Neural cell (in vitro differentiated cells): ENCODE measurements at regions not wholly inside any gene's neighbourhood (a gene's known extent, or its start where the extent isn't known, plus 50 kb on each side); places are given as distances from the start of the nearest gene placed in this dataset.
"Not testable (repeated sequence)": the region's sequence is repeated elsewhere in the genome, so short reads cannot be mapped to it uniquely, and the experiment has no call there.

ENCODE experiments used
- H2AFZ ChIP-seq: fragments of 200-600, 300-800 bp; sonication (generic), shearing (Covaris generic); 2 replicates; pipeline ENCODE4 v1.6.0; 2014; ENCODE audit warnings: low read depth, mild to moderate bottlenecking, antibody characterized with exemption, low read length, moderate library complexity
- H3F3A ChIP-seq: fragments of 200-600 bp; shearing (Covaris generic); 2 replicates; pipeline ENCODE4 v1.6.1; 2016; ENCODE audit warnings: mild to moderate bottlenecking, moderate library complexity, mixed read lengths, antibody characterized with exemption, low read length; ENCODE audit not compliant: insufficient read depth, poor library complexity, severe bottlenecking
- H3K27ac ChIP-seq: fragments of 200-600, 300-800 bp; sonication (generic), shearing (Covaris generic); 2 replicates; pipeline ENCODE4 v1.5.1; 2014; ENCODE audit warnings: mild to moderate bottlenecking, low read length, moderate library complexity
- H3K27me3 ChIP-seq: fragments of 300-800, 200-600 bp; sonication (generic), shearing (Covaris generic); 2 replicates; pipeline ENCODE4 v1.6.0; 2014; ENCODE audit warnings: mild to moderate bottlenecking, low read depth, low read length, moderate library complexity; ENCODE audit not compliant: insufficient read depth
- H3K36me3 ChIP-seq: fragments of 300-800, 200-600 bp; sonication (generic), shearing (Covaris generic); 2 replicates; pipeline ENCODE4 v1.5.1; 2014; ENCODE audit warnings: mild to moderate bottlenecking, antibody characterized with exemption, low read length, moderate library complexity; ENCODE audit not compliant: insufficient read depth
- H3K4me2 ChIP-seq: fragments of 300-800, 200-600 bp; sonication (generic), shearing (Covaris generic); 2 replicates; pipeline ENCODE4 v1.6.0; 2014; ENCODE audit warnings: mild to moderate bottlenecking, low read length
- H3K4me3 ChIP-seq: fragments of 300-800, 200-600 bp; sonication (generic), shearing (Covaris generic); 2 replicates; pipeline ENCODE4 v1.5.1; 2014; ENCODE audit warnings: mild to moderate bottlenecking, low read length, moderate library complexity
- H3K79me2 ChIP-seq: fragments of 200-600 bp; shearing (Covaris generic); replicated peaks from 2 replicates; pipeline ENCODE4 v1.6.0; 2014; ENCODE audit warnings: mild to moderate bottlenecking, low read length, moderate library complexity; ENCODE audit not compliant: insufficient read depth
- H3K9ac ChIP-seq: fragments of 300-800, 200-600 bp; sonication (generic), shearing (Covaris generic); 2 replicates; pipeline ENCODE4 v1.6.1; 2016; ENCODE audit warnings: mild to moderate bottlenecking, low read length, mixed read lengths
- H3K9me2 ChIP-seq: fragments of 200-600 bp; shearing (Covaris generic); 2 replicates; pipeline ENCODE4 v1.6.1; 2016; ENCODE audit warnings: mild to moderate bottlenecking, low read length, mixed read lengths; ENCODE audit not compliant: insufficient read depth
- H3K9me3 ChIP-seq: fragments of 200-600, 300-800 bp; sonication (generic), shearing (Covaris generic); 2 replicates; pipeline ENCODE4 v1.6.1; 2016; ENCODE audit warnings: mild to moderate bottlenecking, mixed run types, low read length, moderate library complexity, mixed read lengths
- H4K20me1 ChIP-seq: fragments of 200-600 bp; shearing (Covaris generic); 2 replicates; pipeline ENCODE4 v1.6.1; 2016; ENCODE audit warnings: mild to moderate bottlenecking, mixed run types; ENCODE audit not compliant: insufficient read depth
- EP300 ChIP-seq: fragments of 450-650 bp; conservative IDR thresholded peaks from 2 replicates; pipeline ENCODE4 v1.6.1; 2014; ENCODE audit warnings: antibody characterized with exemption, mild to moderate bottlenecking, moderate library complexity; ENCODE audit not compliant: poor library complexity, severe bottlenecking
- EZH2 ChIP-seq: fragments of 200-600, 300-800 bp; shearing (Covaris generic), sonication (generic); IDR thresholded peaks from 2 replicates; pipeline ENCODE4 v1.6.1; 2014; ENCODE audit warnings: antibody characterized with exemption, low read length, borderline replicate concordance, mild to moderate bottlenecking; ENCODE audit not compliant: insufficient read depth, poor library complexity, severe bottlenecking
- MXI1 ChIP-seq: fragments of 450-650 bp; conservative IDR thresholded peaks from 2 replicates; pipeline ENCODE4 v1.6.1; 2014; ENCODE audit warnings: antibody characterized with exemption, mild to moderate bottlenecking; ENCODE audit not compliant: poor library complexity, severe bottlenecking
- POLR2AphosphoS5 ChIP-seq: IDR thresholded peaks from 2 replicates; pipeline ENCODE4 v1.6.1; 2012
- RAD21 ChIP-seq: fragments of 450-650 bp; conservative IDR thresholded peaks from 2 replicates; pipeline ENCODE4 v1.6.1; 2014; ENCODE audit warnings: antibody characterized with exemption, mild to moderate bottlenecking, moderate library complexity
- SMC3 ChIP-seq: fragments of 450-650 bp; conservative IDR thresholded peaks from 2 replicates; pipeline ENCODE4 v1.6.1; 2014; ENCODE audit warnings: antibody characterized with exemption, mild to moderate bottlenecking, moderate library complexity; ENCODE audit not compliant: poor library complexity
- TAF1 ChIP-seq: IDR thresholded peaks from 2 replicates; pipeline ENCODE4 v1.6.1; 2012; ENCODE audit warnings: low read depth
- TF ChIP-seq, protein P1 (sequence below): fragments of 450-650 bp; IDR thresholded peaks from 2 replicates; pipeline ENCODE4 v1.5.1; 2014; ENCODE audit warnings: antibody characterized with exemption, mild to moderate bottlenecking, moderate library complexity; ENCODE audit not compliant: poor library complexity, severe bottlenecking
- TF ChIP-seq, protein P2 (sequence below): IDR thresholded peaks from 2 replicates; pipeline ENCODE4 v1.6.1; 2012; ENCODE audit warnings: borderline replicate concordance

DNA sequence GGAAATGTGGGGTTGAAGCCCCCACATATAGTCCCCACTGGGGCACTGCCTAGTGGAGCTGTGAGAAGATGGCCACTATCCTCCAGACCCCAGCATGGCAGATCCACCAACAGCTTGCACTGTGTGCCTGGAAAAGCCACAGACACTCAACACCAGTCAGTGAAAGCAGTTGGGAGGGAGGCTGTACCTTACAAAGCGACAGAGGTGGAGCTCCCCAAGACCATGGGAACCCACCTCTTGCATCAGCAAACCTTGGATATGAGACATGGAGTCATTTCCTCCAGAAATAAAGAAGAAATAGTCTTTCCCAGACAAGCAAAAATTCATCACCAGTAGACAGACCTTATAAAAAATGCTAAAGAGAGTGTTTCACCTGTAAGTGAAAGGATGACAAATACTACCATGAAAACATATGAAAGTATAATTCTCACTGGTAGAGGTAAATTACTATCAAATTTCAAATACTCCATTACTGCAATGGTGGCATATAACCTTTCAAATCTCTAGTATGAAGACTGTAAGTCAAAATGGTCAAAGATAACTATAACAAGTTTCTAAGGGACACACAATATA is 152.6 kb upstream of the EPHA4 start:
- no peaks in the 10 kb centered on the region for H3K9me2 ChIP-seq
- H4K20me1 ChIP-seq = no peaks in the 10 kb centered on the region
- no peak overlapping the region for H3K4me3 ChIP-seq
- H3K27ac ChIP-seq = no peak overlapping the region
- H3K36me3 ChIP-seq = no peaks in the 10 kb centered on the region
- H2AFZ ChIP-seq = no peak overlapping the region
- H3K4me2 ChIP-seq = no peak overlapping the region
- H3K9ac ChIP-seq = no peak overlapping the region
- H3K9me3 ChIP-seq = no peaks in the 10 kb centered on the region
- no peaks in the 10 kb centered on the region for H3F3A ChIP-seq
- no peaks in the 10 kb centered on the region for H3K27me3 ChIP-seq
- H3K79me2 ChIP-seq = no peaks in the 10 kb centered on the region
- TF ChIP-seq EZH2 = no peak

DNA sequence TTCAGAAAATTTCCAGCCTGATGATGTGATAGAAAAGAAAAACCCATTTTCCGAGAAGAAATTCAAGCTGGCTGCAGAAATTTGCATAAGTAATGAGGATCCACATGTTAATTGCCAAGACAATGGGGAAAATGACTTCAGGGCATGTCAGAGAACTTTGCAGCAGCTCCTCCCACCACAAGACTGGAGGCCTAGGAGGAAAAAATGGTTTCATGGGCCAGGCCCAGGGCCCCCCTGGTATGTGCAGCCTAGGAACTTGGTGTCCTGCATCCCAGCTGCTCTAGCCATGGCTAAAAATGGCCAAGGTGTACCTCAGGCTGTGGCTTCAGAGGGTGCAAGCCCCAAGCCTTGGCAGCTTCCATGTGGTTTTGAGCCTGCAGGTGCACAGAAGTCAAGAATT is 152.0 kb upstream of the EPHA4 start:
- not testable (repeated sequence) for H3K4me3 ChIP-seq, H3K79me2 ChIP-seq, H3K36me3 ChIP-seq, H4K20me1 ChIP-seq, H2AFZ ChIP-seq, H3K27ac ChIP-seq, H3K9ac ChIP-seq, H3K9me2 ChIP-seq, H3K9me3 ChIP-seq, H3F3A ChIP-seq, H3K4me2 ChIP-seq, H3K27me3 ChIP-seq

DNA sequence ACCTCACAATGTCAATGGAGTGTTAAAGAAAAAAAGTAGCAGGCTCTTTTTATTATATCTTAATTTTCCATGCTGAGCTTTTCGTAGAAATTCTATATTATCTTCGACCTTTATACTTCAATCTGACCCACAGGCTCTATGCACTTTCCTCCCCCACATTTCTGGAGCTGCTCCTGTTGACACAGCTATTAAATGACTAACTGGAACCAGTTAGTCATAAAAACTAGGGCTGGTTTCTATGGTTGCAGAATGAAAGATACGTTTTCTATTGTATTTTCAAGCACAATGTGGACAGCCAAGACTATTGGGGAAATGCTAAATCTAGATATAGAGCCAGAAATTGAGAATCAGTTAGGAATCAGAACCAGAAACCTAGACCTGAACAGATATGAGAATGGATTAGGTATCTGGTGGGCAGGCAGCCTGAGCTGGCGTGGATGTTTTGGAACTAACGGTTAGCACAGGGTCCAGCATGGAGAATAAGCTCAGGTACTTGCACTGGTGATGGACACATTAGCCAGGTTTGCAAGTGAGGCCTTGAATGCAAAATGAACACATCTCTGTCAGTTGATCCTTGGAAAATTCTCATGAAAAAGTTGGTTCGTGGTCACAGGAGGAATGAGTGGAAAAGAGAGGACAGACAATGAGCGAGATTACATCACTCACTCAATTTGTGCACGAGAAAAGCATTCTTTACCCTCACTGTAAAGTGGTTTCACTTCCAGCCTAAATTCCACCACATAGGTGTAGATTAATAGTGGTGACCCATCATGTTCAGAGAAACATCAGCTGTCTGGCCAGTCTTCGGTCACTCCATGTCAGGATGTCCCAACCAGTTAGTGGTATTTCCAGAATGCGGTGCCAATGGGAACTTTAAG is 144.6 kb upstream of the EPHA4 start:
- no peaks in the 10 kb centered on the region for H3K36me3 ChIP-seq
- H3K9me2 ChIP-seq = no peaks in the 10 kb centered on the region
- H3K9ac ChIP-seq = no peak overlapping the region
- no peak overlapping the region for H3K27ac ChIP-seq
- no peak overlapping the region for H3K4me3 ChIP-seq
- no peaks in the 10 kb centered on the region for H3K9me3 ChIP-seq
- no peaks in the 10 kb centered on the region for H3K79me2 ChIP-seq
- H3K27me3 ChIP-seq = no peaks in the 10 kb centered on the region
- H3K4me2 ChIP-seq = no peak overlapping the region
- peaks cover 2% of the 10 kb centered on the region for H3F3A ChIP-seq
- H4K20me1 ChIP-seq = no peaks in the 10 kb centered on the region
- TF ChIP-seq MXI1 (no peak), EP300 (no peak), EZH2 (no peak), POLR2AphosphoS5 (no peak), TAF1 (no peak), SMC3 (no peak), RAD21 (no peak)
- TF ChIP-seq, protein P1, sequence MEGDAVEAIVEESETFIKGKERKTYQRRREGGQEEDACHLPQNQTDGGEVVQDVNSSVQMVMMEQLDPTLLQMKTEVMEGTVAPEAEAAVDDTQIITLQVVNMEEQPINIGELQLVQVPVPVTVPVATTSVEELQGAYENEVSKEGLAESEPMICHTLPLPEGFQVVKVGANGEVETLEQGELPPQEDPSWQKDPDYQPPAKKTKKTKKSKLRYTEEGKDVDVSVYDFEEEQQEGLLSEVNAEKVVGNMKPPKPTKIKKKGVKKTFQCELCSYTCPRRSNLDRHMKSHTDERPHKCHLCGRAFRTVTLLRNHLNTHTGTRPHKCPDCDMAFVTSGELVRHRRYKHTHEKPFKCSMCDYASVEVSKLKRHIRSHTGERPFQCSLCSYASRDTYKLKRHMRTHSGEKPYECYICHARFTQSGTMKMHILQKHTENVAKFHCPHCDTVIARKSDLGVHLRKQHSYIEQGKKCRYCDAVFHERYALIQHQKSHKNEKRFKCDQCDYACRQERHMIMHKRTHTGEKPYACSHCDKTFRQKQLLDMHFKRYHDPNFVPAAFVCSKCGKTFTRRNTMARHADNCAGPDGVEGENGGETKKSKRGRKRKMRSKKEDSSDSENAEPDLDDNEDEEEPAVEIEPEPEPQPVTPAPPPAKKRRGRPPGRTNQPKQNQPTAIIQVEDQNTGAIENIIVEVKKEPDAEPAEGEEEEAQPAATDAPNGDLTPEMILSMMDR = no peak
- TF ChIP-seq, protein P2, sequence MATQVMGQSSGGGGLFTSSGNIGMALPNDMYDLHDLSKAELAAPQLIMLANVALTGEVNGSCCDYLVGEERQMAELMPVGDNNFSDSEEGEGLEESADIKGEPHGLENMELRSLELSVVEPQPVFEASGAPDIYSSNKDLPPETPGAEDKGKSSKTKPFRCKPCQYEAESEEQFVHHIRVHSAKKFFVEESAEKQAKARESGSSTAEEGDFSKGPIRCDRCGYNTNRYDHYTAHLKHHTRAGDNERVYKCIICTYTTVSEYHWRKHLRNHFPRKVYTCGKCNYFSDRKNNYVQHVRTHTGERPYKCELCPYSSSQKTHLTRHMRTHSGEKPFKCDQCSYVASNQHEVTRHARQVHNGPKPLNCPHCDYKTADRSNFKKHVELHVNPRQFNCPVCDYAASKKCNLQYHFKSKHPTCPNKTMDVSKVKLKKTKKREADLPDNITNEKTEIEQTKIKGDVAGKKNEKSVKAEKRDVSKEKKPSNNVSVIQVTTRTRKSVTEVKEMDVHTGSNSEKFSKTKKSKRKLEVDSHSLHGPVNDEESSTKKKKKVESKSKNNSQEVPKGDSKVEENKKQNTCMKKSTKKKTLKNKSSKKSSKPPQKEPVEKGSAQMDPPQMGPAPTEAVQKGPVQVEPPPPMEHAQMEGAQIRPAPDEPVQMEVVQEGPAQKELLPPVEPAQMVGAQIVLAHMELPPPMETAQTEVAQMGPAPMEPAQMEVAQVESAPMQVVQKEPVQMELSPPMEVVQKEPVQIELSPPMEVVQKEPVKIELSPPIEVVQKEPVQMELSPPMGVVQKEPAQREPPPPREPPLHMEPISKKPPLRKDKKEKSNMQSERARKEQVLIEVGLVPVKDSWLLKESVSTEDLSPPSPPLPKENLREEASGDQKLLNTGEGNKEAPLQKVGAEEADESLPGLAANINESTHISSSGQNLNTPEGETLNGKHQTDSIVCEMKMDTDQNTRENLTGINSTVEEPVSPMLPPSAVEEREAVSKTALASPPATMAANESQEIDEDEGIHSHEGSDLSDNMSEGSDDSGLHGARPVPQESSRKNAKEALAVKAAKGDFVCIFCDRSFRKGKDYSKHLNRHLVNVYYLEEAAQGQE = no peak
- H2AFZ ChIP-seq = no peak overlapping the region
